K562 (cell line): ENCODE measurements at regions not wholly inside any gene's neighbourhood (a gene's known extent, or its start where the extent isn't known, plus 50 kb on each side); places are given as distances from the start of the nearest gene placed in this dataset.

Experiments used
- KLF16 ChIP-seq: IDR thresholded peaks from 2 replicates; pipeline ENCODE4 v1.6.1; 2016; ENCODE audit warnings: antibody characterized with exemption
- TF ChIP-seq, protein P1 (sequence below), 2 experiments: fragments of 450-650 bp; formaldehyde crosslinking in 1 of 2; IDR thresholded peaks; 2 replicates each; pipeline versions ENCODE4 v1.4.0 to v1.6.1; 2014 to 2020; ENCODE audit warnings: mild to moderate bottlenecking in 2 of 2, borderline replicate concordance in 1 of 2, low read depth in 1 of 2

DNA sequence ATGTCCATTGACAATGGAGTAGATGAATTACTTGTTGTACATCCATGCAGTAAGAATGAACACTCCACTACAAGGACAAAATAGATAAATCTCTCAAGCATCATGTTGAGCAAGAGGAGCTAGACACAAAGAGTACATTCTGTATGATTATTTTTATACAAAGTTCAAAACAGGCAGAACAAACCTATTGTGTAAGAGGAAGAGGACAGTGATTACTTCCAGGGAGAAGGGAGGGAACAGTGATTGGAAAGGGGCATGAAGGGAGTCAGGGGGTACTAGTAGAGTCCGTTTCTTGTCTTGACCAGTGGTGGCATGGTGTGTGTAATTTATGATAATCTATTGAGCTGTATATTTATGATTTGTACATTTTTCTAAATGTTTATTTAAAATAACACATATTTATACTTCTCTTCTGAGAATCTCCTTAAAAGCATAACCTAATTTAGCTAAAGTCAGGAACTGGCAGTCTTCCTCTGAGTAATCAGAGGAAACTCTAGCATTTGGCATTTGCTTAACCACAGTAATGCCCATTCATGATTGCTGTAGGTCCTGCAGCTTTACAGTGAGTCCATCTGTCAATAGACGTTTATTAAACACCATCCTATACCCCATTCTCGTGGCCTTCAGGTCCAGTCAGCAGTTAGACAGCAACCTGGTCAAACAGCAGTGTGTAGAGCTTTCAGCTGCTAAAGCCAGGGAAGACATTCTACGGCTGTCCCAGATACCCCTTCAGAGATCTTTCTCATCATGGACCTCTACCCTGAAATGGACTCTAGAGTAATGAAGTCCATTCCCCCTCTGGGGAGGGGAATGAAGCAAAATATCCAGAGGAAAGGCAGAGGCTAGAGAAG, 114.1 kb upstream of the GALNT2 start:
- TF ChIP-seq, protein P1, sequence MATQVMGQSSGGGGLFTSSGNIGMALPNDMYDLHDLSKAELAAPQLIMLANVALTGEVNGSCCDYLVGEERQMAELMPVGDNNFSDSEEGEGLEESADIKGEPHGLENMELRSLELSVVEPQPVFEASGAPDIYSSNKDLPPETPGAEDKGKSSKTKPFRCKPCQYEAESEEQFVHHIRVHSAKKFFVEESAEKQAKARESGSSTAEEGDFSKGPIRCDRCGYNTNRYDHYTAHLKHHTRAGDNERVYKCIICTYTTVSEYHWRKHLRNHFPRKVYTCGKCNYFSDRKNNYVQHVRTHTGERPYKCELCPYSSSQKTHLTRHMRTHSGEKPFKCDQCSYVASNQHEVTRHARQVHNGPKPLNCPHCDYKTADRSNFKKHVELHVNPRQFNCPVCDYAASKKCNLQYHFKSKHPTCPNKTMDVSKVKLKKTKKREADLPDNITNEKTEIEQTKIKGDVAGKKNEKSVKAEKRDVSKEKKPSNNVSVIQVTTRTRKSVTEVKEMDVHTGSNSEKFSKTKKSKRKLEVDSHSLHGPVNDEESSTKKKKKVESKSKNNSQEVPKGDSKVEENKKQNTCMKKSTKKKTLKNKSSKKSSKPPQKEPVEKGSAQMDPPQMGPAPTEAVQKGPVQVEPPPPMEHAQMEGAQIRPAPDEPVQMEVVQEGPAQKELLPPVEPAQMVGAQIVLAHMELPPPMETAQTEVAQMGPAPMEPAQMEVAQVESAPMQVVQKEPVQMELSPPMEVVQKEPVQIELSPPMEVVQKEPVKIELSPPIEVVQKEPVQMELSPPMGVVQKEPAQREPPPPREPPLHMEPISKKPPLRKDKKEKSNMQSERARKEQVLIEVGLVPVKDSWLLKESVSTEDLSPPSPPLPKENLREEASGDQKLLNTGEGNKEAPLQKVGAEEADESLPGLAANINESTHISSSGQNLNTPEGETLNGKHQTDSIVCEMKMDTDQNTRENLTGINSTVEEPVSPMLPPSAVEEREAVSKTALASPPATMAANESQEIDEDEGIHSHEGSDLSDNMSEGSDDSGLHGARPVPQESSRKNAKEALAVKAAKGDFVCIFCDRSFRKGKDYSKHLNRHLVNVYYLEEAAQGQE (IDR thresholded peaks at IDR 0.05; ENCODE audit: borderline replicate concordance), result no peak
- TF ChIP-seq, protein P1 (CRISPR knock-in tag; IDR thresholded peaks at IDR 0.05; ENCODE audit: low read depth), result no peak
- no peak for TF ChIP-seq KLF16
